ENCODE measurements at regions not wholly inside any gene's neighbourhood (a gene's known extent, or its start where the extent isn't known, plus 50 kb on each side); places are given as distances from the start of the nearest gene placed in this dataset.

DNA sequence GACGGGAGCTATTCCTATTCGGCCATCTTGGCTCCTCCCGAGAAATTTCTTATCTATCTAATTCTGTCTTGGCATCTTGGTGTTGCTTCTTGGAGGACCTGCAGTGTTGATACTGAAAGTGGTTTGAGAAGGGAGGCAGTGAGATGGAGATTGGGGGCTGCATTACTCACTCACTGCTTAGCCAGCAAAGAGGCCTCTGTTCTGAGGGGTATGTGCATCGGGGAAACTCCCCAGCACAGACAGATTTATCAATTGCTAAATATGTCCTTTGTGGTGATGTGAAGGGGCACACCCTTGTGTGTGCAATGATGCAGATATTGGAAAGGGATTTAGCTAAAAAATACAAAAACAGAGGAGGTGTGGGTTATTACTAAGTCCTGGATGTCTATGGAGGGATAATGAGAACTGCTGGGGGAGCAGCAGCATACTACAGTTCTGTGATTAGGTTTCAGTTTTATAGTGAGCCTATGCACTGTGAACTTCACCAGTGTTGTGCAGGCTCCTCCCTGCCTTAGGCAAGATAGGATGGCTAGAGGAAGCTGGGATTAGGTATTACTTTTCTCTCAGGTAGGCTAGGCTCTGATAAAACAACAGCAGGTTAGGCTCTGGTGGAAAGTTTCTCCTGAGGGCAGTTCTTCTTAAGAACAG lies 279.0 kb downstream of the HS3ST1 start:
- TF ChIP-seq, protein P1, sequence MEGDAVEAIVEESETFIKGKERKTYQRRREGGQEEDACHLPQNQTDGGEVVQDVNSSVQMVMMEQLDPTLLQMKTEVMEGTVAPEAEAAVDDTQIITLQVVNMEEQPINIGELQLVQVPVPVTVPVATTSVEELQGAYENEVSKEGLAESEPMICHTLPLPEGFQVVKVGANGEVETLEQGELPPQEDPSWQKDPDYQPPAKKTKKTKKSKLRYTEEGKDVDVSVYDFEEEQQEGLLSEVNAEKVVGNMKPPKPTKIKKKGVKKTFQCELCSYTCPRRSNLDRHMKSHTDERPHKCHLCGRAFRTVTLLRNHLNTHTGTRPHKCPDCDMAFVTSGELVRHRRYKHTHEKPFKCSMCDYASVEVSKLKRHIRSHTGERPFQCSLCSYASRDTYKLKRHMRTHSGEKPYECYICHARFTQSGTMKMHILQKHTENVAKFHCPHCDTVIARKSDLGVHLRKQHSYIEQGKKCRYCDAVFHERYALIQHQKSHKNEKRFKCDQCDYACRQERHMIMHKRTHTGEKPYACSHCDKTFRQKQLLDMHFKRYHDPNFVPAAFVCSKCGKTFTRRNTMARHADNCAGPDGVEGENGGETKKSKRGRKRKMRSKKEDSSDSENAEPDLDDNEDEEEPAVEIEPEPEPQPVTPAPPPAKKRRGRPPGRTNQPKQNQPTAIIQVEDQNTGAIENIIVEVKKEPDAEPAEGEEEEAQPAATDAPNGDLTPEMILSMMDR (IDR thresholded peaks at IDR 0.05; ENCODE audit: insufficient read depth, low read depth, low read length, missing control alignments) = no peak
- no peak overlapping the region for H3K4me3 ChIP-seq (ENCODE audit: low read length)
- DNase-seq (ENCODE audit: low read depth) = peak; percentile 8

- no peak overlapping the region for H3K4me3 ChIP-seq (ENCODE audit: low read length)
- TF ChIP-seq, protein P1 (IDR thresholded peaks at IDR 0.05; ENCODE audit: insufficient read depth, low read depth, low read length, missing control alignments) = no peak
- no peak for DNase-seq (ENCODE audit: low read depth)
Observed at GRCh38 chr4:11139871-11140270, 288.8 kb downstream of the HS3ST1 start.

DNA sequence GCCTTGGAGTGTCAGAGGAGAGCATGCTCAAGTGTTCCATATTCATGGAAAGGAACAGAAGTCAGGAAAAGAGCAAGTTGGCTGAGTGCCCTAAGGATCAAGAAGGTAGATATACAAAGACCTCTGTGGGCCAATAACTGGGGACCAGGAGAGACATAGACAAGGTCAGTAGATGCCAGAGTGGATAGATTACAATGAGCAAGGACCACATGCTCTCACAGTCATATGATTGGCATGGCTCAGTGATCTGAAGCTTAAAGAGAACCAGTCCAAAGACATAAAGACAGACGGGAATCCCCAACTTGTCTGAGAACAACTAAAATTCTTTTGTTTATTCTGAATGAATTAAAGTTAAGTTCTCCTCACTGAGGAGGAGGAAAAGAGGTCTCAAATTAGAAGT lies 289.7 kb downstream of the HS3ST1 start:
- no peak overlapping the region for H3K4me3 ChIP-seq (ENCODE audit: low read length)
- TF ChIP-seq, protein P1 (IDR thresholded peaks at IDR 0.05; ENCODE audit: insufficient read depth, low read depth, low read length, missing control alignments) = no peak
- no peak for DNase-seq (ENCODE audit: low read depth)

DNA sequence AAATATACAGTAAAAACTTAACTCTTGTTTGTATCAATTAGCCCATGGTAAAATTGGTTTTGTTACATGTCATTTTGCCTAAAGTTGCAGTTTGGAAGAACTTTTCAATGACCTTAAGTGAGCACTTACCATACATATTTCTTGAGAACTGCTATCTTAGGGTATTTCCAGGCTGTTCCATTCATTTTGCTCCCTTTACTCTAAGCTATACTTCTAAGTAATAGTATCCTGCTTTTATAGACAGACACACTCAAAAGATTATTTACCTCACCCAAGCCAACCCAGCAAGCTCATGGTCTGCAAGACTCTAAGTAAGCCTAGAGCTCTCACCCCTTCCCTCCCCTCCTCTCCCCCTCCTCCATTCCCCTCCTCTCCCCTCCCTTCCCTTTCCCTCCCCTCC lies 294.0 kb downstream of the HS3ST1 start:
- TF ChIP-seq, protein P1 (IDR thresholded peaks at IDR 0.05; ENCODE audit: insufficient read depth, low read depth, low read length, missing control alignments) = no peak
- no peak overlapping the region for H3K4me3 ChIP-seq (ENCODE audit: low read length)
- DNase-seq (ENCODE audit: low read depth) = no peak

DNA sequence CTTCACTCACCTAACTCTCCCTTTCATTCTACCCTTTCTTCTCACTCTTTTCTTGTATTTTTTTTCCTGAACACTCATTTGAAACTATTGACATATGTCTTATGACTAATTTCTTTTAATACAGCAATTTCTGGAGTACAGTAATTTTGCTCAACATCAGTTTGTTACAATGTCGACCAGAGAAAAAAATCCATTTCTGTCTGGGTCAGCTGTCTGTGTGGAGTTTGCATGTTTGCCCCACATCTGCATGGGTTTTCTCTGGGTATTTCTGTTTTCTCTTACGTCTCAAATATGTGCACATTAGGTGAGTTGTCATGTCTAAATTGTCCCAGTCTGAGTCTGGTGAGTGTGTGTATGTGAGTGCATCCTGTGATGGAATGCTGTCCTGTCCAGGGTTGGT lies 294.8 kb downstream of the HS3ST1 start:
- no peak for DNase-seq (ENCODE audit: low read depth)
- no peak overlapping the region for H3K4me3 ChIP-seq (ENCODE audit: low read length)
- TF ChIP-seq, protein P1 (IDR thresholded peaks at IDR 0.05; ENCODE audit: insufficient read depth, low read depth, low read length, missing control alignments) = no peak

GRCh38 chr4:11132478-11132877 lies 296.2 kb downstream of the HS3ST1 start:
- DNase-seq (ENCODE audit: low read depth) = no peak
- TF ChIP-seq, protein P1 (IDR thresholded peaks at IDR 0.05; ENCODE audit: insufficient read depth, low read depth, low read length, missing control alignments) = no peak
- H3K4me3 ChIP-seq (ENCODE audit: low read length) = no peak overlapping the region

DNA sequence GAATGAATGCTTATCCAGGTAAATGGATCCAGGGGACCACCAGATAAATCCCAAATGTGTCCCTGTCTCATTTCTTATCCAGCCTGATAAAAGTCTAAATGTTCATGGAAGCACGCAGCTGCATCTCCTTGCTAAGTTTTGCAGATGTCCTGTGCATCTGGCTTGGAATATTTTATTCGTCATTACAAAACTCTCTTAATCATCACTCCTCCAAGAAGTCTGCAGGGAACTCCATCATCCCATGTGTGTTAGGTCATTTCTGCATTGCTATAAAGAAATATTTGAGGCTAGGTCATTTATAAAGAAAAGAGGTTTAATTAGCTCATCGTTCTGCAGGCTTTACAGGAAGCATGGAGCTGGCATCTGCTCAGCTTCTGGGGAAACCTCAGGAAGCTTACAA lies 297.2 kb downstream of the HS3ST1 start:
- TF ChIP-seq, protein P1 (IDR thresholded peaks at IDR 0.05; ENCODE audit: insufficient read depth, low read depth, low read length, missing control alignments) = no peak
- no peak for DNase-seq (ENCODE audit: low read depth)
- no peak overlapping the region for H3K4me3 ChIP-seq (ENCODE audit: low read length)
